Naive thymus-derived CD8-positive, alpha-beta T cell (primary cell): ENCODE measurements at regions not wholly inside any gene's neighbourhood (a gene's known extent, or its start where the extent isn't known, plus 50 kb on each side); places are given as distances from the start of the nearest gene placed in this dataset.

ENCODE experiments used
- ATAC-seq, 2 donors: fragments of 150-1000 bp; cut with Tn5 transposase in 1 of 2; sonication (Bioruptor Pico), chemical (Tn5 transposase) in 1 of 2; 1 replicate in 1 of 2; 2 replicates in 1 of 2; pipeline ENCODE4 v1.10.0; 2021; ENCODE audit warnings: mild to moderate bottlenecking in 2 of 2, moderate library complexity in 2 of 2
- POLR2A ChIA-PET: fragments of 350-600 bp; sonication (Branson Sonifier 250); formaldehyde crosslinking; loops from one replicate; lab custom pipeline; 2021; ENCODE audit warnings: antibody characterized with exemption; lab: Charles Lee
- DNase-seq, 10 donors: peaks; one replicate each; pipeline versions ENCODE4 v3.0.0 to v3.0.0-alpha.2; 2020 to 2022
- H3K27ac Mint-ChIP-seq, 10 donors: one replicate each; pipeline ENCODE4 v1.8.0; 2020 to 2022; ENCODE audit warnings: mild to moderate bottlenecking in 10 of 10, mixed read lengths in 10 of 10, moderate library complexity in 4 of 10, inconsistent platforms in 1 of 10
- H3K27me3 Mint-ChIP-seq, 5 donors: one replicate each; pipeline ENCODE4 v1.8.0; 2021 to 2022; ENCODE audit warnings: mixed read lengths in 5 of 5
- H3K36me3 Mint-ChIP-seq, 3 donors: one replicate each; pipeline ENCODE4 v1.8.0; 2020 to 2022; ENCODE audit warnings: mixed read lengths in 3 of 3, mild to moderate bottlenecking in 2 of 3, inconsistent platforms in 1 of 3
- H3K4me1 Mint-ChIP-seq, 4 donors: one replicate each; pipeline ENCODE4 v1.8.0; 2021 to 2022; ENCODE audit warnings: mixed read lengths in 4 of 4
- H3K4me3 Mint-ChIP-seq, 10 donors: one replicate each; pipeline ENCODE4 v1.8.0; 2020 to 2022; ENCODE audit warnings: mild to moderate bottlenecking in 10 of 10, mixed read lengths in 10 of 10, moderate library complexity in 6 of 10, inconsistent platforms in 1 of 10
- H3K9me3 Mint-ChIP-seq, 9 donors: one replicate each; pipeline ENCODE4 v1.8.0; 2020 to 2022; ENCODE audit warnings: mixed read lengths in 9 of 9, mild to moderate bottlenecking in 3 of 9, inconsistent platforms in 1 of 9, moderate library complexity in 1 of 9

DNA sequence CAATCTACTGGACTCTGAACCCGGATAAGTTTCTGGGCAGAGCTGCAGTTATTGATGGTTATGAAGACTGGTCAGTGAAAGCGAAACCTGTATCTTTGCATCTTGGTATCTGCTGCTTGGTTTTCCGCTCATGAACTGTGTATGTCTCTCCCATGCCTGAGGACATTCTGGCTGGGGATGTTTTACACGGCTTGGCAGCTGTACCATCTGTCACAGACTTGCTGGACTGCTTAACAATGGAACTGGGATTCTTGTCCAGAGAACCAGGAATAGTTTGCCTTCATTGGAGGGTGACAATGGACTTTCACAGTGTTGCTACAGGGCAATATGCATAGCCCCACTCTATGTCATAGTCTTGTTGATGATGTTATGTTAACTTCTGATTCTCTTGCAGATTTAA is 119.9 kb upstream of the TMEM106B start:
- ATAC-seq (no peak), DNase-seq (no peak)
- Mint-ChIP-seq H3K36me3 (peaks cover 0 to 8% (median 7%) of the 10 kb centered on the region in 3 donors), H3K9me3 (peaks cover 3 to 15% (median 5%) of the 10 kb centered on the region in 9 donors), H3K27me3 (peaks cover 0 to 3% (median 0%) of the 10 kb centered on the region in 5 donors), H3K4me1 (peaks cover 0 to 3% (median 0%) of the 10 kb centered on the region in 4 donors), H3K4me3 (no peak overlapping the region), H3K27ac (no peak overlapping the region)
- POLR2A ChIA-PET: no interaction called here

DNA sequence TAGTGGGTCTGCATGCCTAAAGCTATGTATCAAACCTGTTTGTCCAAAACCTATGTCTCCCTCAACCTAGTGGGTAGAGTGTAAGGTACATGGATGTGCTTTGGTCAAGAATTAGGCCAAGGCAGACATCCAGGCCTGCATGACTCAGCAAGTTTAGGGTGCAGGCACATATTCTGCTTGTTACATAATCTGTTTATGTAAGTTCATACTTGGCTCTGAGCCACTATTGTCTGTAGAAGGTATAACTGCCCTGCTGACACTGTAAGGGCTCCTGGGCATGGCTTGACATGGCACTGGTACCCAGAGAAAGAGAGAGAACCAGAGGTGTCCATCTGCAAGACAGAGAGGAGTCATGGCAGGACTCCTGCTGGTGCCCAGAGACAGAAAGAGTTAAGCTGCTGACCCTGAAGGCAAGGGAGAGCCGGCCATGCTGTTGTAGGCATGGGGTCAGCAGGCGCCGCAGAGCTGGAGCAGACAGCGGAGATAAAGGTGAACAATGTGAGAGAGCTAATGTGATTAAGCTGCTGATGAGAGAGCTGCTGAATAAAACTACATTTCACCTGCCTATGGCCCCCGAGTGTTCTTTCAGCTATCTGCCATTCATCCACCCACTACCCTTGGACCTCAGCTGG is 118.5 kb upstream of the TMEM106B start:
- Mint-ChIP-seq H3K4me1 (peaks cover 0 to 3% (median 0%) of the 10 kb centered on the region in 4 donors), H3K9me3 (peaks cover 0 to 3% (median 0%) of the 10 kb centered on the region in 9 donors), H3K27ac (no peak overlapping the region), H3K27me3 (peaks cover 0 to 3% (median 0%) of the 10 kb centered on the region in 5 donors), H3K4me3 (no peak overlapping the region), H3K36me3 (no peaks in the 10 kb centered on the region)
- no peak for ATAC-seq
- POLR2A ChIA-PET: no interaction called here
- no peak for DNase-seq

DNA sequence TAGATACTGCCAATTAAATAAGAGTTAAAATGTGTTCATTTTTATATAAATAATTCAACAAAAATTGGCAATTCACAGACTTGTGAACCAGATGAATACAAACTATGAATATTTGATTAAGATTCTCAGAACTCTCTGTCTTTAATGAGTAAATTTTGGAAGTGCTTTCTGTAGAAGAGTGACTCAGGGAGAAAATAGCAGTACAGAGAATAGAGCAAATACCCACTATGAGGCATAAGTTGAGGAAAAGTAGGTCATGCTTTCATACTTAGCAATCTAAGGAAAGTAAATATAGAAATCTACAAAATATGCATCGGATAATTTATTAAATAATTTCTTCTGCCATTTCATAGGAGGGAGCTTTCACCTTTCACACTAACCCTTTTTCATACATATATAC is 117.7 kb upstream of the TMEM106B start:
- ATAC-seq (no peak), DNase-seq (no peak)
- Mint-ChIP-seq H3K4me1 (peaks cover 0 to 3% (median 0%) of the 10 kb centered on the region in 4 donors), H3K9me3 (peaks cover 0 to 1% (median 0%) of the 10 kb centered on the region in 9 donors), H3K27ac (no peak overlapping the region), H3K36me3 (no peaks in the 10 kb centered on the region), H3K4me3 (no peak overlapping the region), H3K27me3 (peaks cover 0 to 3% (median 0%) of the 10 kb centered on the region in 5 donors)
- POLR2A ChIA-PET: no interaction called here

DNA sequence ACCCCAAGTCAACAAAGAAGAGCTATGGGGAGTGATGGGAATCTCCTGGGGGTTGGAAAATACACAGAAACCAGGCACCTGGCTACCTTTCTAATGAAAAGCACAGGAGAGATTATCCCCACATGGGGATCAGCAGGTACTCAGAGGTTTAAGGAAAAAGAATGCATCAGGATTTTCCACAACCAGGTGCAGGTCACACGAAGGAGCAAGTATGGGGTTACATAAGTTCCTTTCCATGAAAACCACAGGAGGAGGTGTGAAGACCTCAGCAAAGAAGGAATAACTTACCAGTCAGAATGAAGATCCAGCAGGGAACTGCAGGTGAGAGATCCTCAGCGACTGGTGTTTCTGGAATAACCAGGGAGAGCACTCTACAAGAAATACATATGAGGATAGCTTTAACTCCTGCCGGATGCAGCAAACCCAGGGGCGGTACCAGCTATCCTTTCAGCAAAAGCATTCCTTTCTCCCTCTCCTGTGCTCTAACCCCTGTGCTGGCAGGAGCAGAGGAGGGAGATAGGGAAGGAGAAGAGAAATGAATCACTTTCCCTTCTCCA is 116.7 kb upstream of the TMEM106B start:
- Mint-ChIP-seq H3K4me1 (peaks cover 0 to 3% (median 0%) of the 10 kb centered on the region in 4 donors), H3K27ac (peak overlapping the region in 1 of 10 donors; percentile 59), H3K27me3 (peaks cover 0 to 3% (median 0%) of the 10 kb centered on the region in 5 donors), H3K36me3 (peaks cover 0 to 6% (median 0%) of the 10 kb centered on the region in 3 donors), H3K9me3 (peaks cover 0 to 6% (median 0%) of the 10 kb centered on the region in 9 donors), H3K4me3 (no peak overlapping the region)
- no peak for ATAC-seq
- POLR2A ChIA-PET: no interaction called here
- DNase-seq: no peak

DNA sequence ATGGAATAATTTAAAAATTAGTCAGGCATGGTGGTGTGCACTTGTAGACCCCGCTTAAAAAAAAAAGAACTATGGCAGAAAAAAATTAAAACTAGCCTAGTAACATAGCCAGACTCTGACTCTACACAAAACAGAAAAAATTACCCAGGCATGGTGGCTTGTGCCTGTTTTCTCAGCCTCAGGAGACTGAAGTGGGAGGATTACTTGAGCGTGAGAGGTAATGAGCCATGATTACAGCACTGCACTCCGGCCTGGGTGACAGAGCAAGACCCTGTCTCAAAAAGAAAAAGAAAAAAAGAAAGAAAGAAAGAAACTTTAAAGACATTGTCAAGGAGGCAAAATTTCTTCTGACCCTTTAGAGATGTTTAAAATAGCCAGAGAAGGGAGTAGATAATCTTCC is 109.0 kb upstream of the TMEM106B start:
- Mint-ChIP-seq H3K36me3 (peaks cover 0 to 17% (median 0%) of the 10 kb centered on the region in 3 donors), H3K27ac (no peak overlapping the region), H3K4me3 (no peak overlapping the region), H3K9me3 (peaks cover 0 to 21% (median 5%) of the 10 kb centered on the region in 9 donors), H3K4me1 (no peaks in the 10 kb centered on the region), H3K27me3 (peaks cover 0 to 1% (median 0%) of the 10 kb centered on the region in 5 donors)
- POLR2A ChIA-PET: no interaction called here
- ATAC-seq: no peak
- DNase-seq: no peak

DNA sequence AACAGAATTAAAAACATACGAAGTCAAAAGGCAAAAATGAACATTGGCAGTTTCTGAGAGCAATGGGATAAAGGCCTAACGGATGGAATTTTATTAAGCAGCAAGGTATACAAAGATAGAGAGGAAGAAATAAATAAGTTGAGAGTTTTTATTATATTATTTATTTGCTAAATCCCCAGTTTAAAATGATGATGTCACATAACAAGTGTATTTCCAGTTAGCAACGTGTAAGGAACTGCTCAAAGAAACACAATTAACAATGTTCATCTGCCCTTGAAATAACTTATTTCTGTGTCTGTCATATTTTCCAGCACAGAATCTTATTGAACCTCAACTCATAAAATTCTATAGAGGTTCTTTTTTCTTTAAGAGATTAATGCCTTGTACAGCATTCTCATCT is 108.6 kb upstream of the TMEM106B start:
- DNase-seq (no peak), ATAC-seq (no peak)
- POLR2A ChIA-PET: no interaction called here
- Mint-ChIP-seq H3K36me3 (peaks cover 0 to 17% (median 0%) of the 10 kb centered on the region in 3 donors), H3K4me3 (no peak overlapping the region), H3K27ac (no peak overlapping the region), H3K9me3 (peaks cover 0 to 21% (median 5%) of the 10 kb centered on the region in 9 donors), H3K4me1 (no peaks in the 10 kb centered on the region), H3K27me3 (peaks cover 0 to 1% (median 0%) of the 10 kb centered on the region in 5 donors)

DNA sequence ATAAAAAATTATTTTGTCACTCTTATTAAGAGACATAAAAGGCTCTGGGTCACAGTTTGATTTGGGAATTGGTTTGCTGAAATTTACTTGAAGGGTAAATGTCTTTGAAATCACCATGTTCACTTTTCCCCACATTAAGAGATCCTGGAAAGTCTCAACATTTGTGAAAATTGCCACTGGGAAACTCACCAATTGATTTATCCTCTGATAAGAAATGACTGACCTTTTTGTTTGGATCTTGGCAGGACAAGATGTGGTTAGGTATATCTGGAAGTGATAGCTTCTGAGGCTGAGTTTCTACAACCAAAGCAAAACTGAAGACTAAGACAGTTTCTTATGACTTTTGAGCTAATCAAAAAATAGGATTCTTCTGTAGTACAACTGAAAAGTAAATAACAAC is 107.1 kb upstream of the TMEM106B start:
- no peak for DNase-seq
- Mint-ChIP-seq H3K9me3 (peaks cover 0 to 21% (median 5%) of the 10 kb centered on the region in 9 donors), H3K4me3 (no peak overlapping the region), H3K27me3 (peaks cover 0 to 4% (median 2%) of the 10 kb centered on the region in 5 donors), H3K27ac (no peak overlapping the region), H3K4me1 (no peaks in the 10 kb centered on the region), H3K36me3 (peaks cover 0 to 16% (median 0%) of the 10 kb centered on the region in 3 donors)
- POLR2A ChIA-PET: no interaction called here
- ATAC-seq: no peak

DNA sequence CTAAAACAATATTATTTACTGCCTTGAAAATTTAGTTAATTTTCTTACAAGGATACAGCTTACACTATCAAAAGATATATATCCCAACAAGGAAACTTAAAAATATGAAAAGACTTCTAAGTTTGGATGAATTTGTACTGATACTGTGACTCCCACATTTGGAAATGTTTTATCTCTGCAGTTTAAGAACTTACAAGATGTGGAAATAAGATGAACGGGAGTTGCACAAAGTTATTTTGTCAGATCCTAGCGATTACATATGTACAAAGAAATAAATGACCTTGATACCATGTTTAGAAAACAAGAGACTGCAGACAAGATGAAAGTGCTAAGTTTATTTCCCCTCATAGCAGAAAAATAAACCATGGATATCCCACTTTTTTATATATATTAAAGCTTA is 103.7 kb upstream of the TMEM106B start:
- no peaks in the 10 kb centered on the region for H3K9me3 Mint-ChIP-seq
- H3K36me3 Mint-ChIP-seq: peaks cover 0 to 2% (median 0%) of the 10 kb centered on the region in 3 donors
- no peak overlapping the region for H3K27ac Mint-ChIP-seq
- peaks cover 17 to 34% (median 23%) of the 10 kb centered on the region in 5 donors for H3K27me3 Mint-ChIP-seq
- no peak for DNase-seq
- no peak overlapping the region for H3K4me3 Mint-ChIP-seq
- peaks cover 5 to 16% (median 11%) of the 10 kb centered on the region in 4 donors for H3K4me1 Mint-ChIP-seq
- no peak for ATAC-seq
- POLR2A ChIA-PET: no interaction called here

DNA sequence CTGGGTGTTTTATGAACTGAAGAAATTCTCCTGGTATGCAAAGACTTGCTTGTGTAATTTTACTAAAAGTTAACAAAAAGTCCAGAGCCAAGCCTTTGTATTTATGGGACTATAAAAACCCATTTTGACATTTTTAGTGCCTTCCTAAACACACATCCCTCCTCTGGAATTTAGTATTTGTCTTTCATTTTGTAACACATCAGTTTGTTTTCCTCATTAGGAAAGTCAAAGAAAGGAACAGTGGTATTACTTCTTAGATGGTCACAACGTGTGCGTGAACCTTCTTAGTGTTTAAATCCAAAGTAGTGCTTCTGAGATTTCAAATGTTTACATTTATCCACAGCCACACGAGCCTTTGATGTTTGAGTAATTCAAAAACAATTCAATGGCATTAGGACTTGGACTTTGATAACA is 103.2 kb upstream of the TMEM106B start:
- no peak for DNase-seq
- Mint-ChIP-seq H3K4me1 (peaks cover 5 to 18% (median 12%) of the 10 kb centered on the region in 4 donors), H3K36me3 (peaks cover 0 to 2% (median 0%) of the 10 kb centered on the region in 3 donors), H3K9me3 (no peaks in the 10 kb centered on the region), H3K27ac (no peak overlapping the region), H3K4me3 (no peak overlapping the region), H3K27me3 (peaks cover 21 to 39% (median 23%) of the 10 kb centered on the region in 5 donors)
- no peak for ATAC-seq
- POLR2A ChIA-PET: no interaction called here

DNA sequence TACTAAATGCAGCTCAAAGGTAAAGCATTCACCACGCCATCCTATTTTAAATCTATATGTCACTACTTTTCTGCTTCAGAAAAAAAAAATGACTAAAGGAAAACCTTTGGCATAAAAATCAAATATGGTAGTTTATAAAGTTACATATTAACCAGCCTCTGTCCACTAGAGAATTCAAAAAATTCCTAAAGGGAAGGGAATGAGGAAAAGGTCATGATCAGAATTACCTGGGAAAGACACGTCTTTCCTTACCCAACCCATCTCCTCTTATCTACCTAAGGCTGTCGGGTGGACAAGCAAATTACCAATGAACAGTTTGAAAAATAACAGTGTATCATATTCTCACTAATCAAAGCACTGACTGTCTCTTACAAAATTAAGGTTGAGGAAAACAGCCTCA is 100.7 kb upstream of the TMEM106B start:
- Mint-ChIP-seq H3K4me1 (peaks cover 5 to 18% (median 13%) of the 10 kb centered on the region in 4 donors), H3K9me3 (no peaks in the 10 kb centered on the region), H3K4me3 (peak overlapping the region in 1 of 10 donors; percentile 73), H3K27me3 (peaks cover 23 to 43% (median 25%) of the 10 kb centered on the region in 5 donors), H3K27ac (no peak overlapping the region), H3K36me3 (peaks cover 0 to 2% (median 0%) of the 10 kb centered on the region in 3 donors)
- DNase-seq (no peak), ATAC-seq (no peak)
- POLR2A ChIA-PET: no interaction called here

DNA sequence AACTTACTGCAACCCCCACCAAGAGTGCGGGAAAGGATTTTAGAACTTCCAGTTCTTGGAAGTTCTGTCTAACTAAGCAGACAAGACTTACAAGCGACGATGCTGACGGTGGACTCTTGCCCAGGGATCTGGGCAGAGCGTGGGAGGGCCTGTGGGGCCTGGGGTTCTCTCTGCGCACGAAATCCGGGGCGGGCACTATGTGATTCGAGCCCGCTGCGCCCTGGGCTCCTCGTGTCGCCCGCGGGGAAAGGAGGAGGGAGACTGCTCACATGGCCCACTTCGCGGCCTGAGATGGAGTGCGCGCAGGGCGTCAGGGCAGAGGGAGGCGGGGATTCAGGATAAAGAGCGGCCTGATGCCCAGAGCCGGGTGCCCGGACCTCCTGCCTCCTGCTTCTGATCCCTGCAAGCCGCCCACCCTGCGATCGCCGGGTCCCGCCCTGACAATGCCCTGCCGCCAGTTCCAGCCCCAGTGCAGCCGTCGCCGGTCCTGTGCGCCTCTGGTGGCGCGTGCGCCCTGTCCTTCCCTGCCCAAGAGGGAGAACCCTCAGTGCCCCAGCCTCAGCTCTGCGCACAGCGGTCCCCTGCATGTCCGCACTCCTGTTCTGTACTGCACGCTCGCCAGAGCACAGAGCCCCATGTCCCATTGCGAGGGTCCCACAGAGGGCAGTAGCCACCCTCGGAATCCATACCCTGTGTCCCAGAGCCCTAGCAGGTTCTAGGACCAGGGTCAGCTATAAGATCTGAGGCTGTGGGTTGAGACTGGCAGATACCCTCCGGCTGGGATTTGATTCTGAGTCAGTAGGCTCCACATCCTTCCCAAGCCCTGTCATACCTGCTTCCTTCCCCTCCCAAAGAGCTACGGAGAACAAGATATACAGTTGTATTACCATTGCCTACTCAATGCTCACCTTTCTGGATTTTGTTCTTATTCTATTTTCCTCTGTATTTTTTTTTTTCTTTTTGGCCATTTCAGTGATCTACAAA is 99.4 kb upstream of the TMEM106B start:
- peak overlapping the region in 2 of 10 donors; percentile 54 to 88 for H3K27ac Mint-ChIP-seq
- H3K4me1 Mint-ChIP-seq: peaks cover 5 to 18% (median 13%) of the 10 kb centered on the region in 4 donors
- H3K4me3 Mint-ChIP-seq: peak overlapping the region; percentile 67 to 86 (median 81)
- H3K27me3 Mint-ChIP-seq: peaks cover 23 to 43% (median 25%) of the 10 kb centered on the region in 5 donors
- H3K9me3 Mint-ChIP-seq: no peaks in the 10 kb centered on the region
- DNase-seq (peak in 8 of 10 donors; percentile 1 to 61 (median 18)), ATAC-seq (peak; percentile 86 to 87)
- peaks cover 0 to 2% (median 0%) of the 10 kb centered on the region in 3 donors for H3K36me3 Mint-ChIP-seq
- POLR2A ChIA-PET: interaction anchor here (0.6 to 0.7 kb wide), 2 partner anchors 9 to 99 kb away, joined by 3 read pairs; partner anchors contain the start of gene TMEM106B

DNA sequence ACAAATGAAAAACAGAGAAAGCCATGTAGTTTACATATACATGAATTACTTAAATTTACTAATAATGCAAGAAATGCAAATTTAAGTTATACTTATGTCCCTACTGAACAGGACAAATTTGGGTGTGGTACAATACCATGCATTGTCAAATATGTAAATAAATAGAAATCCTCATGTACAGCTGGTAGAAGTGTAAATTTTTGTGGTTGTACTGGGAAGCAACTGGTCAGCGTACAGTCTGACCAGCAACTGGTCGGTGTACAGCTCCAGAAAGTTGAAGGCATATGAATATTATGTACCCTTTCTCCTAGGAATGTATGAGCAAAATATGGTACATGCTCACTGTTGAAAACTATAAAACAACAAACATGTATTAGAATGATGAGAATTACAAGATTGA is 93.9 kb upstream of the TMEM106B start:
- no peak for ATAC-seq

More for the DNA sequence above, 93.9 kb upstream of the TMEM106B start:
- H3K9me3 Mint-ChIP-seq: no peaks in the 10 kb centered on the region
- no peak overlapping the region for H3K4me3 Mint-ChIP-seq
- H3K36me3 Mint-ChIP-seq: peaks cover 0 to 2% (median 0%) of the 10 kb centered on the region in 3 donors
- H3K4me1 Mint-ChIP-seq: peaks cover 2 to 5% (median 3%) of the 10 kb centered on the region in 4 donors
- POLR2A ChIA-PET: no interaction called here
- H3K27me3 Mint-ChIP-seq: peaks cover 4 to 18% (median 8%) of the 10 kb centered on the region in 5 donors
- no peak for DNase-seq
- no peak overlapping the region for H3K27ac Mint-ChIP-seq
